CD4-positive, alpha-beta T cell treated with Interferon gamma for 1 hour (primary cell): ENCODE measurements at regions not wholly inside any gene's neighbourhood (a gene's known extent, or its start where the extent isn't known, plus 50 kb on each side); places are given as distances from the start of the nearest gene placed in this dataset.
A peak's percentile ranks its signal among the peaks of the same experiment; 100 is the strongest.

Experiments used
- DNase-seq: peaks from one replicate; pipeline ENCODE4 v3.0.0-alpha.2; 2020

DNA sequence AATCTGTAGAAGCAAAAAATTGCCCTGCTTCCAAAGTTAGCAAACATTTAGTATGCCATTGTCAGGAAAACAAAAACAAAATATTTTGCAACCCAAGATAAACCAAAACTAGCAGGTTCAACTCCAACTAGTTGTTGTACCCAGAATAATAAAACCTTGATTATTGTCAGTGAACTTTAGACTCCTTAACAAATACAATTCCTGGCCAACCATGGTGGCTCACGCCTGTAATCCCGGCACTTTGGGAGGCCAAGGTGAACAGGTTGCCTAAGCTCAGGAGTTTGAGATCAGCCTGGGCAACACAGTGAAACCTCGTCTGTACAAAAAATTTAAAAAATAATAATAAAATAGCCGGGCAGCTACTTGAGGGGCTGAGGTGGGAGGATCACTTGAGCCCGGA is 53.6 kb upstream of the EPCAM start:
- no peak for DNase-seq

DNA sequence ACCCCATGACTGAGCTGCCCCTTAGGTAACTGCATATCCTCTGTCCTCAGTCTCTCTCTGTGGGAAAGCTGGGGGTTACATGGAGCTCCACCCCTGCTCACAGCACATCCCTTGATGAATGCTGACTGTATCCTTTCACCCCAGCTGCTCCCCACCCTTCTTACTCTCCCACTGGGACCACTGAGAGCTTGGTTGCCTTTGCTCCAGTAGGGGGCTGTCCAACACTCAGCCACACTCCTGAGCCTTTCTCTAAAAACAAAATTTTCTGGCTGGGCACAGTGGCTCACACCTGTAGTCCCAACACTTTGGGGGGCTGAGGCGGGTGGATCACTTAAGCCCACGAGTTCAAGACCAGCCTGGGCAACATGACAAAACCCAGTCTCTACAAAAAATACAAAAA is 55.4 kb upstream of the EPCAM start:
- DNase-seq = no peak

DNA sequence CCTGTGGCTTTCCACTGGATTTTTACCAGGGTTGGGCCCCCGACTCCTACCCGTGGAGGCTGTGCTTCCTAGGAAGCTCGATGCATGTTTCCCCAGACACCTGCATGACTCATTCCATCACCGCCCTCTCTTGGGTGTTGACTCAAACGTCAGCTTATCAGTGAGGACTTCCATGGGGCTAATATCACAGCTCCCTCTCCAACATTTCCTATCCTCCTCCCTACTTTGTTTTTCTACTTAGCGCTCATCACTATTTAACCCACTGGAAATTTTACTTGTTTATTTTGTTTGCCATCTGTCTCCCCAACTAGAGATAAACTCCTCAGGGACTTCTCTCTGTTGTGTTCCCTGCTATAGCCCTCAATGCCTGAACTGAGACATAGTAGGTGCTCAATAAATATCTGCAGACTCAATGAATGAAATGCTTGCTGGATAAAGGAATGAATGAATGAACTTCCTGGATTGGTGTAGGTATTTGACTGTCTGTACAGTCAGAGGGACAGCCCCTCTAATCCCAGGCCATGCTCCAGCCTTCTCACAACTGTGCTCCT is 55.9 kb upstream of the EPCAM start:
- no peak for DNase-seq

DNA sequence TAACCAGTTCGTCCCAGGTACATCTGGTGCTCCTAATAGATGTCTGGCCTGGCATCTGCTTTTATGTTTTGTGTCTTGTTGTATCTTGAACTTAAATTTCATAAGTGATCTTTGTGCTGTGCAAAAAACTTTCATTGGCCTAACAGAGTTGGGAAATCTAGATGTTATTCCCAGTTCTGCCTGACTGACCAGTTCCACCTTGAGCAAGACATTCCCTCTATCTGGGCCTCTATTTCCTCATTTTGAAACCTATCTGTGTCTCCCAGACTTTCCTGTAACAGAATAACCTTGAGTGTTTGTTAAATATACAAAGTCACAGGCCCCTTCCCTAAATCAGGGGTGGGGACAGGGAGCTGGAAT is 56.6 kb upstream of the EPCAM start:
- no peak for DNase-seq

DNA sequence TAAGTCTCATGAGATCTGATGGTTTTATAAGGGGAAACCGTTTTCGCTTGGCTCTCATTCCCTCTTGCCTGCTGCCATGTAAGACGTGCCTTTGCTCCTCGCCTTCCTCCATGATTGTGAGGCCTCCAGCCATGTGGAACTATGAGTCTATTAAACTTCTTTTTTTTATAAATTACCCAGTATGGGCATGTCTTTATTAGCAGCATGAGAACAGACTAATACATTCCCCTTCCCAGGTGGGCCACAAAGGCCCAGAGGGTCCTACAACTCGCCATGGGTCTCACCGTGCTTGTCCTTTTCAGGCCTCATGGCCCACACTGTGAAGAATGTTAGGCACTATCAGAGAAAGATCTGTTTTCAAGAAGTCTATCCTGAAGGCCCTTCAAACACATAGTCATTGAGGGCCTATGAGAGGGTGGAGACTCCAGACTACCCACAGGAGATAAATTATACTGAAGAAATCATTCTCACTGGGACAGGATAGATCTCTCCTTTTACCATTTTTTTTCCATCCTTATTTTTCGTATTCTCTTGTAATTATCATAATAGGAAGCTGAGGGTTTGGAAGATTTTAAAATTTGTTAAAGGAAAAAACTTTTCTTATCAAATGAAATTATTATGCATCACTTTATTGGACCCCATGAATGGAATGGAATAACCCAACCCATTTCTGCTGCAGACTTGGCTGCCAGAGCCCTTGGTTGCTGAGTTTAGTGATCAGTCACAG is 57.2 kb upstream of the EPCAM start:
- DNase-seq = no peak

DNA sequence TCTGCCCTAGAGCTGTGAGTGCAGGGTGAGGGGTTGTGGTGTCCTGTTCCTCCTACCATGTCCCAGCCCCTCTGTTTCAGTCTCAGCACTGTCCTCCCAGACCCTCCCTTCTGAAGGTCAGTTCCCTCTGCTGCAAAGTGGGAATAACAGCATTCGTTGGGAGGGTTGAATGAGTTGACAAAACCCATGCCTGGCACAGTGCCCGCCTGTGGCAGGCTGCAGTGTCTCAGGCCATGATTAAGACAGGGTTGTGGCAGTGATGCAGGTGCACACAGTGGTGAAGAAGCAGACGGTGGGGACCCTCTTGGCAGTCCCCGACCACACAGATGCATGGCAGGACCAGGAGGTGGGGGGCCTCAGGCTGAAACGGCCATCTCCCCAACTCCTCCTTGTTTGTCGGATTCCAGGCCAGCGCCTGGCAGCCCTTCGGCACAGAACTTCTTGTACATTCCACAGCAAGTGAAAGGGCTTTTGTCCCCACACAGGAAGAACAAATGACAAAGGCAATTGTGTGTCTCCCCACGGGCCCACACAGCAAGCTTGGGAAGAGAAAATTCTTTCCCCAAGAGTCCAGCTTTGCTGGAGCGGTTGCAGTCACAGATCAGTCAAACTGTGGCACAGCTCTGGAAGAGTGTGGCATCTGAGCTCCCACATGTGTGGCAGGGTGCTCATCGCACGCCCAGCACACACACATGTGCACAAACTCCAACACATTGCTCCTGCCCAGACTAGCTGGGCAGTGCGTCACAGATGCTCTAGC is 58.1 kb upstream of the EPCAM start:
- peak; percentile 11 for DNase-seq

DNA sequence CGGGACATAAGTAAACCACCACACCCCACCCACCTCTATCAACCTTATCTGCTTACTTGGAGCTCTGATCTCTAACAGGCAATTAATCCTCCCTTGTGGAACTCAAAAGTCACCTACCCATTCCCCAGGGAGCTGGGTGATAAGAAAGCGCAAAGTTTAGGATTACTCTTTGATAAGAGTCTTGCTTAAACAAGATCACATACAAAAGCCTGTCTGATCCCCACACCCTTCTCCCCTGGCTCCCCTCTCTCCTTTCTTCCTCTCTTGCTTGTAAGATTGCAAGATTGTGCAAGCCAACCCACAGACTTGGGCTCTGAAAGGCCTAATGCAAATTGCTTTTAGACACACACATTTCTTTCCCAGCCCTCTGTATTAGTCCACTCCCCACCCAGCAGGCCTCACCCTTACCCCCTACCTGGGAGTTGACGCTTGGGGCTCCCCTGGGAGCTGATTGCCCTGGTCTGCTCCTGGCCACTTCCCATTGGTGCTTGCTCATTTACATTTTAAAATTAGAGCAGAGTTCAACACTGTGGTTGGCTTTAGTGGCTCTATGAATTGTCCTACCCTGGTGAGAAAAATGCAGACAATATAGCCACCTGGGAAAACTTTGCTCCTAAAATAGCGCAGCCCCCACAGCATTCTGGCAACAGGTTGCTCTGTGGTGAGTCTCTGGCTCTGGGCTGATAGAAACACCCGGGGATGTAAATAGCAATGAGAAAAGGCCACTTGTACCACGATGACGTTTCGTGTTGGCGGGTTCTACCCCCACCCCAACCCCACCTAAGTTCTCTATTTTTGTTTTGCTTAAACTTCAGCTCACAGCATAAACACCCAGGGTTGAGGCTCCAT is 58.9 kb upstream of the EPCAM start:
- peak; percentile 25 for DNase-seq

DNA sequence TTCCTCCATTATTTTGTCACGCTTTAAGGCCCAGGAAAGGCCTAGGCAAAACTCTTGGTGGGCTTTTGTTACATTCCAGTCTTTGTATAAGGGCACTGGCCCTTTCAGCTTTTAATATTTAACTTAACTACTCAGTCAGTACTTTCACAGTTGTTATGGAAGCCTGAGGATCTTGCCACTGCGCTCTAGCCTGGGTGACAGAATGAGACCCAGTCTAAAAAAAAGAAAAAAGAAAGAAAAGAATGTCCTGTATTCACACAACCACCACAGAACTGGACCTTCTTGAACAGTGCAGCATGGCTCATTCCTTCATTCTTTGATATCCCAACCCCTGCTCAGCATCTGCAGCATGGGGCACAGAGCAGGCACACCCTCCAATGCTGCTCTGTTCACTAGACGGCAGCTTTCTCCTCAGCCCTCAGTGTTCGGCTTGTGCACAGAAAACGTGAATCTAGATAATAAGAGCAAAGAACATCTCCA is 59.6 kb upstream of the EPCAM start:
- no peak for DNase-seq

DNA sequence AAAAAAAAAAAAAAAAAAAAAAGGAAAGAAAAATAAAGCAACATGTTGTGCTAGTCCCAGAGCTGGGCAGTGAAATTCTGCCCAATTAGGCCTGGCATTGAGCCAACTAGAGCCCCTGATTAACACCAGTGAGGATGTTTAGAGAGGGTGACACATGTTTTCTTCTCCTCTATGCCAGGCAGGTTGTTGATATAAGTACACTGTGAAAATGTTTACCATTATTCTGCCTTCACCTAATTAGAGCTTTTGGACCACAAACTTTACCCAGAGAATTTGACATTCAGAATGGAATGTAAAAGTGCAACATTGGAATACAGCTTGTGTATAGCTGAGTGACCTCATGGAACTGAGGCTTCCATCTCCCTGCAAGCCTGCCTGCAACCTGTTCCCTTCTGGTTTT is 62.0 kb upstream of the EPCAM start:
- DNase-seq = no peak

DNA sequence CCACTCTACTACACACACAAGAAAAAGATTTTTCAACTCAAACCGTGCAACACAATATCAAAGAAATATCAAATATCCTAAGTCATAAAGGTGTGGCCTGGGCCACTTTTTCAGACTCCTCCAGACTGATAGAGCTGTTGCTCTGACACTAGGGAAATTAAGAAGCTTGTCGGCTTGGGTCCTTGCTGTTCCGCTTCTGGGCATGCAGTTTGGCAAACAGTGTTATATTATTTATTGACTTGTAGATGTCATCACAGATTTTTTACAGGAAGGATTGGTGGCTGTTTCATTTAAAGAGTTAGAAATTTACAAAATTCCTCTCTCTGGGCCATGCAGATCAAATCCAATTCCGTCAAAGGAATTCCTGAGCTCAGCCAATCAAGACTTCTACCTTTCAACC is 64.5 kb upstream of the EPCAM start:
- no peak for DNase-seq

DNA sequence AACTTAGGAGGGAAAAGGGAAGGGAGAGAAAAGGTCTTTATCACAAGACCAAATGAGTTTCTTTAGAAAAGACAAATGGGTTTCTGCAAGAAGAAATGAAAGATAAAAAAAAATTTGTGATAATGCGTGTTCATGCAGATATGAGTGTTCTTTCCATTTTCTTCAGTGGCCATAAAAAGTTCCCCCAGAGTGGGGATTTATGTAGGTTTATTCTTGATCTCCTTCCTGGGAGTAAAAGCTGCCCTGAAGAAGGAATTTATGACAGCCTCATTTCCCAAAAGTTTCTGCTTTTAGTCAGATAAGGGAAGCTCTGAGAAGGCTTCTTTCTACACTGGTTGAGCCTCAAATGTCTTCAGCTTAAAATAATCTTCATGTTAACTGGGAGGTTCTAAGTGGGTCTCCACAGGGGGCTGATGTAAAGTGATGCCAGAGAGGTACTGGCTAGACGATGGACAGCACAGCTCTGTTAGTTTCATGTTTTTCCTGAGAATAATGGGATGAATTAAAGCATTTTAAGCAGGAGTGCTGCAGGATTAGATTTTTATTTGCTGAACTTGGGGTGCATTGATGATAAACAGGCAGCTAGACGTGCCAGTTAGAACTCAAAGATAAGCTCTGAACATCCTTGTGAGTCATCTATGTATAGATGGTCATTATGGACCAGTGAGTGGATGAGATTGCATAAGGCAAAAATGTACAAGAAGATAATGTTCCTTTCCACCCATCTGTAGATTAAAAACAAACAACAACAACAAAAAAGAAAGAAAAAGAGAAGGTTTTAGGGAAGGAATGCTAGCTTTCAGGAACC is 65.6 kb upstream of the EPCAM start:
- no peak for DNase-seq

DNA sequence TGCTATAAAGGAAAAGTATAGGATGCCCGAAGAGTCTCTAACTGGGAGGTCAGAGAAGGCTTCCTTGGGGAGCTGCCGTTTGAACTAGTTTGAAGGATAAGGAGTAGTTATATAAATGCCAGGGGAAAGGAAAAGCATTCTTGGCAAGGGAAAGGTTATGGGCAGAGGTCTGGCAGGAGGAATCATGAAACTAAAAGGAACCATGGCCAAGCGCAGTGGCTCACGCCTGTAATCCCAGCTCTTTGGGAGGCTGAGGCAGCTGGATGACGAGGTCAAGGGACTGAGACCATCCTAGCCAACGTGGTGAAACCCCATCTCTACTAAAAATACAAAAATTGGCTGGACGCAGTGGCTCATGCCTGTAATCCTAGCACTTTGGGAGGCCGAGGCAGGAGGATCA is 66.8 kb upstream of the EPCAM start:
- no peak for DNase-seq

DNA sequence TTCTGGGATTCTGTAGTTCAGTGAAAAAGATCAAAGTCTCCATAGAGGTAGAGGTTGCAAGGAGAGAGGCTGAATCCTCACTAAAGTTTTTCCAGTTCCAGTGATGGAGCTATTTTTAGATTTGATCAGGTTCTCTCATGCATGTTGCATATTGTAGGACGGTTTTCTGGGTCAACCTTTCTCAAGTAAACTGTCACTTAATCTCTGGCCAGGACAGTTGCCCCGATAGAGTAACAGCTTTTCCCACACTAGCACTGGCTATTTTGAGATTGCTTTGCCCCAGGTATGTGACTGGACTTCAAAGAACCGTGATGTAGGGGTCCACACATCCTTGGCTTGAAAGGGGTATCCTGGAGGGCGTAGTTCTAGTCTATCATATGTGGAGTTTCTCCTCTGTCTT is 67.4 kb upstream of the EPCAM start:
- DNase-seq = no peak

DNA sequence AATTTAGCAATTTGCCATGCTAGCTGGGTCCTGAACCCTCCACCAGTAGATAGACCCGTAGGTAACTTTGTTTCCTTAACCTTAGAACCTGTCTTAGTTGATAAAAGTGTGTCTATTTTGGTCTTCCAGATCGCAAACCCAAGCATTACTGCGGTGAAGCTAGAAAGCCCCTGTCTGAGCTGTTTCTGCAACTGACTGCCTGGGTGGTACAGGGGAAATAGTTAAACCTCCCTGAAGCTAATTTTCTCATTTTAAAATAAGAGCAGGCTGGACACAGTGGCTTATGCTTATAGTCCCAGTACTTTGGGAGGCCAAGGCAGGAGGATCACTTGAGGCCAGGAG is 67.9 kb upstream of the EPCAM start:
- DNase-seq = no peak

DNA sequence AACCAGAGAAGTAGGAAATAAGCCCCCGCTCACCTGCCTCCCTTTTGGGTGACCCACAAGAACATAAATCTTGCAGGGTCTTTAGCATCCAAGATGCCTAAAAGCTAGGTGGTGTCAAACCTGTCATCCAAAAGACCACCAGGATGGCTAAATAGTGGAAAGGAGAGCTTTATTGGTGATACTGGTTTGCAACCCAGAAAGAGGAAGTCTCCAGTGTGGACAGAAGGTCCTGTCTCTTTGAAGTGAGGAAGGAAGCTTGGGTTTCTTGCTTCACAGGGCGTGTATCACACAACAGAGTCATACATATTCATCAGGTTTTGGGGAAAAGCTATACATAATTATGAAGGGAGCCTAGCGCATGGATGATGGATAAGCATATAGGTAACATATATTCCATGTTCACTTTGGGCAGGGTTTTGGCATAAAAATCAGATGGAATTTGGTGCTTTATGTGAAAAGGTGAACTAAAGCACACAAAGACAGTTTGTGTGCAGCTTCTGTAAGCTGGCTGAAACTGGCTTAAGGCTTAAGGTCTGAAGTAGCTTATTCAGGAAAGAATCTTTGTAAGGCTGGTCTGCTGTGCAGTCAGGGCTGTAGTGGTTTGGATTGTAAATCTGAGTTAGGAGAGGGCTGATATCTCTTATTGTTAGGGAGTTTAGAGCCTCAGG is 68.4 kb upstream of the EPCAM start:
- DNase-seq = peak; percentile 26

DNA sequence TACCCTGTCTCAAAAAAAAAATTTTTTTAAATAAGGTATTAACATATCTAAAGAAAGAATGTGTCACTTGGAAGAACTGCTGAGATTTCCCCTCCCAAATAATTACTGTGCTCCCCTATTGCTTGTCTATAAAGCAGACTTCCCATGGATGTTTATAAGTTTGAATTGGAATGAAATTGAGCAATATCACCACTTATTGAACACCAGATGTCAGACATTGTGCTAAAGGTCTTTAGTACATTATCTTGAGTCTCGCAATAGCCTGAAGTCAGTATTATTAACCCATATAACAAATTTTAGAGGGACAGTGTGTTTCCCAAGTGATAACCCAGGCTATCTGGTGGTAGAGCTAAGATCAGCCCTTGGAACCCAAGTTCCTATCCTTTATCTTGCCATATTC is 69.0 kb upstream of the EPCAM start:
- DNase-seq = no peak

DNA sequence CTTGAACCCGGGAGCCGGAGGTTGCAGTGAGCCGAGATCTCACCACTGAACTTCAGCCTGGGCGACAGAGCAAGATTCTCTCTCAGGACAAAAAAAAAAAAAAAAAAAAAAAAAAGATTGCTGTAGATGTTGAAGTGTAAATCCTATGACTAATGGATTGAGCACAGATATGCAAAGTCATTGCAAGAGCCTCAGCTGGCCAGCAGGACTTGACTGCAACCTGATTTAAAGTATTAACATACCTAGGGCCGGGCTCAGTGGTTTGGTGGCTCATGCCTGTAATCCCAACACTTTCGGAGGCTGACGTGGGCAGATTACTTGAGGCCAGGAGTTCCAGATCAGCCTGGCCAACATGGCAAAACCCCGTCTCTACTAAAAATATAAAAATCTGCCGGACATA is 69.6 kb upstream of the EPCAM start:
- peak; percentile 13 for DNase-seq

DNA sequence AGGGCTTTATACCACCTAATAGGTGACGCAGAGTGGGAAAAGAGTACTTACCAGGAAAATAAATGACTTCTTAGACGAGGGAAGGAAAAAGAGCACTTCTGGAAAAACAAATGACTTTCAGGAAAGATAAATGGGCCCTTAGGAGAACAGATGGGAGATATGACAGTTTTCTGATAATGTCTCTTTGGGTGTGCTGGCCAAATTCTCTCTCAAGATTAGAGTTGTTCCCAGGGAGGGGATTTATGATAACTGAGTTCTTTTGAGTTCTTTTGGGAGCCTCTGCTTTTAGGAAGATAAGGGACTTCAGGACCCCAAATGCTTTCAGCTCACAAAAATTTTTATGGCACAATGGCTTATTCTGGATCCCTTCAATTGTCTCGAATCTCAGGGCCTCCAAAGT is 70.3 kb upstream of the EPCAM start:
- DNase-seq = no peak

DNA sequence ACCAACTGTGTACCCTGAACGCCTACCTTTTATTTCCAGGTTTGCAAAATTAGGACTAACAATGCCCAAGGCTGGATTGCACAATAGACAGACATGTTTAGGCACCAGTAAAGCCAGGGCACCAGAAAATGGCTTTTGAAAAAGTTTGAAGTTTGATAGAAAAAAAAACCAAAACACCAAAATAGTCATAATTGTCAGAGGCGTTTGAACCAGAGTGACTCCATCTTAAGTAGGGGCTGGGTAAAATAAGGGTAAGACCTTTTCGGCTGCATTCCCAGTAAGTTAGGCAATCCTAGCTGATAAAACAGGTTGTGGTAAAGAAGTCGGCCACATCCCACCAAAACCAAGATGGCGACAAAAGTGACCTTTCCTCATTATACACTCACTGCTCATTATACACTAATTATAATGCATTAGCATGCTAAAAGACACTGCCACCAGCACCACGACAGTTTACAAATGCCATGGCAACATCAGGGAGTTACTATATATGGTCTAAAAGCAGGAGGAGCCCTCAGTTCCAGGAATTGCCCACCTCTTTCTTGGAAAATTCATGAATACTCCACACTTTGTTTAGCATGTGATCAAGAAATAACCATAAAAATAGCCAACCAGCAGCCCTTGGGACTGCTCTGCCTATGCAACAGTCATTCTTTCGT is 71.2 kb upstream of the EPCAM start:
- no peak for DNase-seq

DNA sequence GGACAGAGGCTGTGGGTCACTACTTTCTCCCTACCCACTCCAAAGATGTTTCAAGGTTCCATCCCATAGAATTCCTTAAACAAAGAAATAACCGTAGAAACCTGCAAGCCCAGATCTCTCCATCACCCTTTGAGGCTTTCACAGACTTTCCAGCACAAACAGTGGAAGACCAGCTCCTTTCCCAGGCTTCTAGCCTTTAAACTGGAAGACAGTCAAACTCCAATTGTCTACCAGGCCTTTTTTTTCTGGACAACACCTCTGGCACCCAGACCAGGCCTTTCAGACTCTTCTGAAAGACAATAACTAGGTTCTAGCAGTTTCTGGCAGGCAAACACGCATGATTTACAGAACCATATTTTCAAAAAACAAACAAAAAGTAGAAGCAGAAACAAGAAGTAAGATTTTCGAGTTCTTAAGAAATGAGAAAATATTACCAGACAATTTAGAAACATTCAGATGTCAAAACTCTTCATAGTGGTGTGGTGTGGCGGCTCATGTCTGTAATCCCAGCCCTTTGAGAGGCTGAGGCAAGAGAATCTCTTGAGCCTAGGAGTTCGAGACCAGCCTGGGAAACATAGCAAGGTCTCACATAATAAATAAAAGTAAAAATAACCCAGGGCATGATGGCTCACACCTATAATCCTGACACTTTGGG is 73.0 kb upstream of the EPCAM start:
- no peak for DNase-seq
